ENCODE measurements at regions not wholly inside any gene's neighbourhood (a gene's known extent, or its start where the extent isn't known, plus 50 kb on each side); places are given as distances from the start of the nearest gene placed in this dataset.

DNA sequence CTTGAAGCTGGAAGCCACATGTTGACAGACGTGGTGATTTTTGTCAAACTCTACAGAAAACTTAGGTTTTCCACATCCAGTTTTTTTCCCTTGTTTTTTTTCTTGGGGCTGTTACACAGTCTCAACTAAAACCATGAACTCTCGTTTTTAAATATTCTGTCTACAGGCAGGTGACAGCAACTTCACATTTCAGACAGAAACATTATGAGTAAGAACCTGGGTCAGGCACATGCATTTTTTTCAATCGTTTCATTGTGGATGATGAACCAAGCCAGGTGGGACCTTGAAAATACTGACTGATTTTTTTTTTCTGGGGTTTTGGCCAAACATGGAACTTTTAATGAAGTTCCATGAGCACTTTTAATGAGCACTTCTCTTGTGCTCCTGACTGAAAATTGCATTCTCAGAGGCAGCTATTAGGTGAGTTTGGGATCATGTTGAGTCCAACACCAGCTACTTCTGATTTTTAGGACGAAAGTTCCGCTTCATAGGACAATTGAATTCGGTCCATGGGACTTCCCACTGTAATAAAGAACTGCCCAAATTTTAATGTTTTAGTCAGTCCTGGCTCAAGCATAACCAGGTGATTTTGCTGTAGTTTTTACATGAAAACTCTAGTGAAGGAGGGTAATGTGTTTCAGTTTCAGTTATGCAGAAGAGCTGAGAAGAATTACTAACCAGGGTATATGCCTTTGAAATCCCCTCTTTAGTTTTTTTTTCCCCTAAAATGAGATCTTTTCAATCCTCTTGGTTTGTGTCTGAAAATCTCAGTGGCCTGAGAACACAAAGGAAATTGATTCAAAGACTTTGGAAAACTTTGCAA, 93.2 kb upstream of the ADAMTS16 start:
- DNase-seq (ENCODE audit: low read depth in 3 of 3): no peak

DNA sequence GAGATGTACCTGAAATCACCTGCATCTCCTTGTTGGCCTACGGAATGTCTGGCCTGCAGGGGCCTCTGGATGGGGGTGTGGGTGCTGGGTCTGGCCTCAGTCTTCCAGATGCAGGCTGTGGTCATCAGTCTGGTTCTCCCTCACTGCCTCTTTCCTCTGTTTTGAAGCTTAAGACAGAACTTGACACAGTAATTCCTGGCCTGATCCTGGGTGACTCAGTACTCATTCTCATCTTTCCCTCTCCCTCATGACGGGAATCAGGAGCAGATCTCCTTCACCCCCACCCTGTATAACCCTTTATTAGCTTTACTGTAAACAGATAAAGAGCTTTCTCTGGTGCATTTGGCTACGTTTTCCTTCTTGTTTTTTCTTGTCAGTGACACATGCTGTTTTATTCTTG, 89.3 kb upstream of the ADAMTS16 start:
- DNase-seq (ENCODE audit: low read depth in 3 of 3): no peak

DNA sequence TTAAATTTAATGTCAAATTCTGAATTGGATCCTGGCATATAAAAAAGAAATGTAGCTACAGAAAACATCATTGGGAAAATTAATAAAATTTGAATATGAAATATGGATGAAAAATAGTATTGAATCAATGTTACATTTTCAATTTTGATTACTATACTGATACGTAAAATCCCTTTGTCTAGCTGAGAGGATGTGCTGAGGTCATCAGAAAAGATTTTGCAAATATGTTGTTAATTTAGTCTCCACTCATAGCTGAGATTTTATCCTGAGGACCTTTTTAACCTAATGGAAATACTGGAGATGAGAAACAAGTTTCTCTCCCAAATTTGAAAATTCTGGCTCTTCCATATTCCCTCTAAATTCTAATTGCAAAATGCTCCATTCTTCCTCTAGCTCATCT, 84.4 kb upstream of the ADAMTS16 start:
- DNase-seq (ENCODE audit: low read depth in 3 of 3): no peak

- no peak for DNase-seq (ENCODE audit: low read depth in 3 of 3)
Observed at GRCh38 chr5:5061836-5062235, 78.3 kb upstream of the ADAMTS16 start.

GRCh38 chr5:5062525-5063302, 77.4 kb upstream of the ADAMTS16 start:
- no peak for DNase-seq (ENCODE audit: low read depth in 3 of 3)

GRCh38 chr5:5063533-5063953, 76.6 kb upstream of the ADAMTS16 start:
- no peak for DNase-seq (ENCODE audit: low read depth in 3 of 3)

DNA sequence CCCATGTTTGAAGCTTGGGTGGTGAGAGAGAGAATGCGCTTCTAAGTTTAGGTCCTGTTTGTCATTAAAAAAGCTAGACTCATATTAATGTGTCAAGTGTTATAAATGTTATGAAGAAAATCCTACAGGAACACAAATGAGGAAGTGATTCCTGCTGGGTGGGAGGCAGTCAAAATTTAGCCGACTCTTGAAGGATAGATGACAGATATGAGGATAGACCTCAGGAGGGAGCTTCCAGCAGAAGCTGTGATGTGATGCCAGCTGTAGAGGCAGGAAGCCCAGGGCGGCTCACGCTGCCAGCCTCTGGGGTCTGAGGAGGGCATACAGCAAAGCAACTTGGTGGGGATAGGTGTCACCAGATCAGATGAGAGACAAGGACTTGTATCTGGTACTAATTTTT, 74.7 kb upstream of the ADAMTS16 start:
- DNase-seq (ENCODE audit: low read depth in 3 of 3): no peak

DNA sequence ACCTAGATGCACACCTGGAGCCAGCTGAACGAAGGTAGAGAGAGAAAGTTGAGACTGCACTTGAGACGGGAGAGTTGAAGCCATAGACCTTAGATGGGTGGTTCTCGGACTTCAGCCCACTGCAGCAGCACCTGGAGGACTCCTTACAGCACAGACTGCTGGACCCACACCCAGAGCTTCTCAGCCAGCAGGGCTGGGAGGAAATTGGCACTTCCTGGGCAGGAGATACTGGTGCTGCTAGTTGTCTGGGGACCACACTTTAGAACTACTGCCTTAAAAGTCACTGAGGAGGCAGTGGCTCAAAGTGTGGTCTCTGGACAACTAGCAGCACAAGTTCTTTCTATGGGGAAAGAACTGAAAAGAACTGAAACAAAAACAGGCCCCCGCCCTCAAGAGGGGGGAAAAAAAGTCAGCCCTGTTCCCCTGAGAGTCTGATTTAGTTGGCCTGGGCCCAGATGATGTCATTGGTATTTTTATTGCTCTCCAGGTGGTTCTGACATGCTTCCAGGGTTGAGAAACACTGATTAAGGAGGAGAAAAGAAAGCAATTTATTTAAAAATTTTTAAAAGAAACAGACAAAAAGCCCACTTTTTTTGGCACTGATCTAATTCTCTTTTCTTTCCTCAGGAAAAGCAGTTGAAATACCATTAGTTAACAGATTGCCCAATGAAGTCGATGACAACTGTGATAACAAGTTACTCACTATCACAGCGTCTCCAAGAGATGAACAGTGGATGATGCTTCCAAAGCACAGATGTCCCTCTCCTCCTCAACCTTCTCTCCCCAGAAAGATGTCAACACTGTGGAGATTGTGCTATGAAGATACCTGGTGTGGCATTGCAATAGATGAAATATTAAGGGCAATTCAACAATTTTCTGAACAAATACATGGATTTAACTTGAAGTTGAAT, 73.6 kb upstream of the ADAMTS16 start:
- DNase-seq (ENCODE audit: low read depth in 3 of 3): no peak

DNA sequence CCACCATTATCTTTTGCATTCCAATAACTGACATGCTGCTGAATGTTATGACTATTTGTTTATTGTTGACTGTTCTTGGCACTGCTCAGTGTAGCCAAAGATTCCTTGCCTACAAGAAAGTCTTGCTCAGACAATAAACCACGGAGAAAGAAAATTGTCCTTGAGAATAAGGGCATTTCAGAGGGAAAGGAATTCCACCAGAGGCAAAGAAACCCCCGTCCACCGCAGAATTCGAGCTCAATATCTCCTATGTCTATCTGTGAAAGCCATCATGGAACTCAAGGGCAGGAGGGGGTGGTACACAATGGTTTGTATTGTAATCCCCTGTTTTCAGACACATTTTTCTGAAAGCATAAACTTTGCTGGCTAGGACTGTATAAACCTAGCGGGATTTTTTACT, 70.3 kb upstream of the ADAMTS16 start:
- DNase-seq (ENCODE audit: low read depth in 3 of 3): no peak

DNA sequence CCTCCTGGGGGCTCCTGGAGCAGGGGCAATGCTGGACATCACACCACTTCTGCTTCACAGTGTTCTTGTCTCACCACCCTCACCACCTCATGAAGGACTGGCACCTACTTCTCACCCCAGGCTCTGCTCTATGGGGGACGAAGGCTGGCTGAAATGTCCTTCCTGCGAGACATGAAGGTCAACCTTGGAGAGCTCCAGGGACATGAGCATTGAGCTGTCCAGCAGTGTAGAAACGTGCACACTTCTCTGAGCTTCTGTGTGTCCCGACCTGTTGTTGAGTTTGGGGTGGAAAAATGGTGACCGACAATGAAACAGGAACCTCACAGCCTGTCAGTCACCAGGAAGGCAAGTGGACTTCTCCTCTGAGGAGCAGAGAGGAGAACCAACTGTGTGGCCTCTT, 68.6 kb upstream of the ADAMTS16 start:
- no peak for DNase-seq (ENCODE audit: low read depth in 3 of 3)

- no peak for DNase-seq (ENCODE audit: low read depth in 3 of 3)
Observed at GRCh38 chr5:5077236-5077635, 62.9 kb upstream of the ADAMTS16 start.

DNA sequence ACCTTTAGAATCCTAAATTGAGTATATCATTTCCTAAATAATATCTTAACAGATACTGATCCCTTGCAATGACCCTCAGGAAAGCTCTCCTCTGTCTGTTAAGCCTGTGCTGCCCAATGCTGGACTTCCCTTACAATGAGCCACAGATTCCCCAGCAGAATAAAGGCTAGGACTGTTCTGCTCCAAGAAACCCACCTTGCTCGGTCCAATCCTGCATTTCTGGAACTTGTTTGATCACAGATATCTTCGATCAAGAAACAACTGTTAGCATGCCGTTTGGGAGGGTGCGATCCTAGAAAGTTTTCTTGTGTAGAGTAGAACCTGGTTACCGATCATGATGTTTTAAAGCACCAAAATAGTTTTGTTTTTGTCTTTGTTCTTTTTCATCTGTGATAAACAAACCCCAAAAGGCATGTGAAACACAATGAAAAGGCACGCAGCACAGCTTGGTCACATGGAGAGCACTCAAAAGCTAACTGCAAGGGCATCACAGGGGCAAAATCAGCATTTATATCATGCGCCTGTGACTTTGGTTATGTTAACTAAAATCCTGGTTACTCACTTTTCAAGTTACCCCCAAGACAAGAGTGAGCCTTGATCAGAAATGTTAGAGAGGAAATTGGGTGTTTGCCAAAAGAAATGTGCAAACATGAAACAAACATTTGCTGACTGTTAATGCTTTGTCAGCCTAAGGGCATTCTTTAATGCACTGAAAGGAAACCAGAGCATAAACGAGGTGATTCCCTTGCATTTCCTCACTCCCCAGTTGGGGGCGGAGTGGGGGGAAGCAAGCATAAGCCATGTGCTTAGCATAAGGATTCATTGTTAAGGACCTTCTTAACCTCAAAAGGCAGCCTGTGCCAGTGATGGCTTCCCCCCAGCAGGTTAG, 61.9 kb upstream of the ADAMTS16 start:
- DNase-seq (ENCODE audit: low read depth in 3 of 3): no peak

DNA sequence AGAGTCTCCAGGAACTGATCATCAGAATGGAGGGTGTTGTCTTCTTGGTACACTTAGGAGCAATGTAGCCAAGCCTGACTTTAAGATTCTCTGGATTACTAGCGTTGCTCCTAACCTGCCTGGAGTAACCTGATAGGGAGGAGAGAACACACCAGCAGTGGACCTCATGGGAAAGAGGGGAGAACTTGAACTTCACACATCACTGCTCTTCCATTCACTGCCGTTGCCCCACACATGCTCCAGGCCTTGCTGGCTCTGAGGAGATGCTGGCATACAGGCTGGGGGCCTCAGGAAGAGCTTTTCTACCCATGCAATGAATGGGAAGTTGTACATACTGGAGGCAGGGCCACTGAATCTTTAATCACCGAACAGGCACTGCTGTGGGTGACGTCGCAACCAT, 60.3 kb upstream of the ADAMTS16 start:
- DNase-seq (ENCODE audit: low read depth in 3 of 3): no peak

- DNase-seq (ENCODE audit: low read depth in 3 of 3): no peak
Observed at GRCh38 chr5:5080790-5081189, 59.3 kb upstream of the ADAMTS16 start.

GRCh38 chr5:5085381-5085780, 54.7 kb upstream of the ADAMTS16 start:
- DNase-seq (ENCODE audit: low read depth in 3 of 3): no peak

GRCh38 chr5:5089895-5090649, 50.1 kb upstream of the ADAMTS16 start:
- no peak for DNase-seq (ENCODE audit: low read depth in 3 of 3)
